Activated CD4-positive, alpha-beta T cell treated with anti-CD3 and anti-CD28 coated beads, Interleukin-2, Interleukin-6, amounts not matched to agents 100 ng/mL and 50 ng/mL, durations not matched to agents 16 hours and 8 hours (primary cell): ENCODE measurements at regions not wholly inside any gene's neighbourhood (a gene's known extent, or its start where the extent isn't known, plus 50 kb on each side); places are given as distances from the start of the nearest gene placed in this dataset.
"Not testable (repeated sequence)": the region's sequence is repeated elsewhere in the genome, so short reads cannot be mapped to it uniquely, and the experiment has no call there.

Experiments
- DNase-seq: peaks from one replicate; pipeline ENCODE4 v3.0.0-alpha.2; 2020

- DNase-seq, result no peak
Measured at GRCh38 chr11:13183826-13184196, 93.8 kb upstream of the BMAL1 start.

GRCh38 chr11:13184295-13184794, 93.2 kb upstream of the BMAL1 start:
- no peak for DNase-seq

GRCh38 chr11:13188179-13188578, 89.4 kb upstream of the BMAL1 start:
- no peak for DNase-seq

- no peak for DNase-seq
Measured at GRCh38 chr11:13189561-13190426, 87.8 kb upstream of the BMAL1 start.

GRCh38 chr11:13193613-13194012, 84.0 kb upstream of the BMAL1 start:
- DNase-seq, result no peak

GRCh38 chr11:13197374-13197773, 80.2 kb upstream of the BMAL1 start:
- DNase-seq, result not testable (repeated sequence)

- peak; percentile 34 for DNase-seq
Measured at GRCh38 chr11:13205486-13205885, 72.1 kb upstream of the BMAL1 start.

GRCh38 chr11:13206086-13206640, 71.4 kb upstream of the BMAL1 start:
- peak; percentile 51 for DNase-seq

- DNase-seq, result no peak
Measured at GRCh38 chr11:13207270-13207664, 70.3 kb upstream of the BMAL1 start.

GRCh38 chr11:13207665-13208594, 69.7 kb upstream of the BMAL1 start:
- DNase-seq, result peak; percentile 81

GRCh38 chr11:13208921-13209320, 68.7 kb upstream of the BMAL1 start:
- no peak for DNase-seq

GRCh38 chr11:13209379-13209778, 68.2 kb upstream of the BMAL1 start:
- DNase-seq, result no peak

- peak; percentile 30 for DNase-seq
Measured at GRCh38 chr11:13210424-13210823, 67.2 kb upstream of the BMAL1 start.

- no peak for DNase-seq
Measured at GRCh38 chr11:13214276-13214675, 63.3 kb upstream of the BMAL1 start.

GRCh38 chr11:13215149-13215548, 62.4 kb upstream of the BMAL1 start:
- no peak for DNase-seq

- peak; percentile 61 for DNase-seq
Measured at GRCh38 chr11:13216019-13216710, 61.4 kb upstream of the BMAL1 start.

- DNase-seq, result peak; percentile 47
Measured at GRCh38 chr11:13216711-13217075, 60.9 kb upstream of the BMAL1 start.

GRCh38 chr11:13218685-13219084, 58.9 kb upstream of the BMAL1 start:
- DNase-seq, result not testable (repeated sequence)

- DNase-seq, result no peak
Measured at GRCh38 chr11:13220148-13220547, 57.4 kb upstream of the BMAL1 start.

- DNase-seq, result no peak
Measured at GRCh38 chr11:13221722-13222121, 55.9 kb upstream of the BMAL1 start.

GRCh38 chr11:13222285-13222684, 55.3 kb upstream of the BMAL1 start:
- no peak for DNase-seq

GRCh38 chr11:13223112-13223511, 54.5 kb upstream of the BMAL1 start:
- no peak for DNase-seq

- DNase-seq, result no peak
Measured at GRCh38 chr11:13224324-13224723, 53.3 kb upstream of the BMAL1 start.
